ENCODE measurements at regions not wholly inside any gene's neighbourhood (a gene's known extent, or its start where the extent isn't known, plus 50 kb on each side); places are given as distances from the start of the nearest gene placed in this dataset.
A peak's percentile ranks its signal among the peaks of the same experiment; 100 is the strongest.

GRCh38 chr15:77819048-77819850 is 186.5 kb upstream of the LINGO1 start:
- Mint-ChIP-seq H3K9me3 (ENCODE audit: unreplicated experiment) (no peaks in the 10 kb centered on the region), H3K36me3 (ENCODE audit: unreplicated experiment) (no peaks in the 10 kb centered on the region), H3K4me1 (ENCODE audit: unreplicated experiment) (peaks cover 4% of the 10 kb centered on the region), H3K27me3 (ENCODE audit: unreplicated experiment) (peaks cover 55% of the 10 kb centered on the region), H3K4me3 (ENCODE audit: unreplicated experiment) (peak overlapping the region; percentile 63), H3K27ac (ENCODE audit: unreplicated experiment) (no peak overlapping the region)
- DNase-seq (ENCODE audit: extremely low spot score, unreplicated experiment) = no peak
- no peak for TF ChIP-seq CTCF (IDR thresholded peaks at IDR 0.05)

DNA sequence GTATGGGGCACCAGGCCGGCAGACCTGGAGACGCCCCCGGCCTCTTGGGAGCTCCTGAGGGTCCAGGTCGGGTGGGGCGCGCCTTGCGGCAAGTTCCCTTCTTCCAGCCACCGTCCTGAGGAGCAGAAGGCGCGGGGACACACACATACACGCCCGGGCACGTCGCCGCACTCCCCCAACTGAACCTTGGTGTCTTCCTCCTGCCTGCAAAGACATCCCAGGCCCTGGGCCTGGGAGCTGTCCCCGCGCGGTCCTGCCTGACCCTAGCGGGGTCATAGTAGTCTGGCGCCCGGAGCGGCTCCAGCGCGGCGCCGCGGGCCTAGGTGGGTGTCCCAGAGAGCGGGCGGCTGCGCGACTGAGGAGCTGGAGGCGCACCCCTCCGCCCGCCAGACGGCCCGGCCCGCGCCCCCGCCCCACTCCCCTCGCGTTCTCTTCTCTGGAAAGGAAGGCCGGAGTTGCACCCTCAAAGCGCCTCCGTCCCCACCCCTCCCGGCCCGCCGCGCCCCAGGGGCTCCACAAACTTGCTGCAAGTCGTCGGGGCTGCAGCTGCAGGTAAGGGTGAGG is 185.9 kb upstream of the LINGO1 start:
- no peak for DNase-seq (ENCODE audit: extremely low spot score, unreplicated experiment)
- peaks cover 4% of the 10 kb centered on the region for H3K4me1 Mint-ChIP-seq (ENCODE audit: unreplicated experiment)
- H3K36me3 Mint-ChIP-seq (ENCODE audit: unreplicated experiment) = no peaks in the 10 kb centered on the region
- TF ChIP-seq CTCF (IDR thresholded peaks at IDR 0.05) = no peak
- no peaks in the 10 kb centered on the region for H3K9me3 Mint-ChIP-seq (ENCODE audit: unreplicated experiment)
- peak overlapping the region; percentile 14 for H3K4me3 Mint-ChIP-seq (ENCODE audit: unreplicated experiment)
- no peak overlapping the region for H3K27ac Mint-ChIP-seq (ENCODE audit: unreplicated experiment)
- peaks cover 53% of the 10 kb centered on the region for H3K27me3 Mint-ChIP-seq (ENCODE audit: unreplicated experiment)

- no peak for DNase-seq (ENCODE audit: extremely low spot score, unreplicated experiment)
- peaks cover 4% of the 10 kb centered on the region for H3K4me1 Mint-ChIP-seq (ENCODE audit: unreplicated experiment)
- H3K36me3 Mint-ChIP-seq (ENCODE audit: unreplicated experiment) = no peaks in the 10 kb centered on the region
- H3K27ac Mint-ChIP-seq (ENCODE audit: unreplicated experiment) = no peak overlapping the region
- H3K4me3 Mint-ChIP-seq (ENCODE audit: unreplicated experiment) = no peak overlapping the region
- TF ChIP-seq CTCF (IDR thresholded peaks at IDR 0.05) = no peak
- H3K27me3 Mint-ChIP-seq (ENCODE audit: unreplicated experiment) = peaks cover 45% of the 10 kb centered on the region
- no peaks in the 10 kb centered on the region for H3K9me3 Mint-ChIP-seq (ENCODE audit: unreplicated experiment)
These were observed 184.7 kb upstream of the LINGO1 start for GRCh38 chr15:77817434-77817833.

GRCh38 chr15:77816983-77817382 is 184.3 kb upstream of the LINGO1 start:
- Mint-ChIP-seq H3K4me1 (ENCODE audit: unreplicated experiment) (peaks cover 4% of the 10 kb centered on the region), H3K27ac (ENCODE audit: unreplicated experiment) (no peak overlapping the region), H3K27me3 (ENCODE audit: unreplicated experiment) (peaks cover 43% of the 10 kb centered on the region), H3K4me3 (ENCODE audit: unreplicated experiment) (no peak overlapping the region), H3K36me3 (ENCODE audit: unreplicated experiment) (no peaks in the 10 kb centered on the region), H3K9me3 (ENCODE audit: unreplicated experiment) (no peaks in the 10 kb centered on the region)
- no peak for TF ChIP-seq CTCF (IDR thresholded peaks at IDR 0.05)
- no peak for DNase-seq (ENCODE audit: extremely low spot score, unreplicated experiment)

DNA sequence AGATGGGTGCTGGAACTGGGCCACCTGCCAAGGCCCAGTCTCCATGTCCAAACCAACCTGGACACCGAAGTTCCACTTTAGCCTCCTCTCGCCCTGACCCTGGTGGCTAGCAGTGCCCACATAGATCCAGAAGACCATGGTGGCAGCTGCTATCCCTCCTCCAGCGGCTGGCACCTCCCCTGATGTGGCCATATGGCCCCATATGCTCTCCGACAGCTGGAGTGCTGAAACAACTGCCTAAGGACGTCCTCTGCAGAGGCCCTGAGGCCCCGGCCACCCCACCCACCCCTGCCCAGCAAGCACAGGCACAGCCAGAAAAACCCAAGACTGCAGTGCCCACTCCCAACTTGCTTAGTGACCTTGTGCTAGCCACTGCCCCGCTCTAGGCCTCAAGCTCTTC is 182.3 kb upstream of the LINGO1 start:
- Mint-ChIP-seq H3K4me3 (ENCODE audit: unreplicated experiment) (no peak overlapping the region), H3K27me3 (ENCODE audit: unreplicated experiment) (peaks cover 32% of the 10 kb centered on the region), H3K36me3 (ENCODE audit: unreplicated experiment) (no peaks in the 10 kb centered on the region), H3K27ac (ENCODE audit: unreplicated experiment) (no peak overlapping the region), H3K9me3 (ENCODE audit: unreplicated experiment) (no peaks in the 10 kb centered on the region), H3K4me1 (ENCODE audit: unreplicated experiment) (peaks cover 2% of the 10 kb centered on the region)
- no peak for DNase-seq (ENCODE audit: extremely low spot score, unreplicated experiment)
- no peak for TF ChIP-seq CTCF (IDR thresholded peaks at IDR 0.05)
